GM12891 (cell line): ENCODE measurements at regions not wholly inside any gene's neighbourhood (a gene's known extent, or its start where the extent isn't known, plus 50 kb on each side); places are given as distances from the start of the nearest gene placed in this dataset.

Experiments
- PAX5 ChIP-seq: IDR thresholded peaks from 2 replicates; pipeline ENCODE4 v1.6.1; 2011; ENCODE audit warnings: low read length, moderate library complexity, mild to moderate bottlenecking; ENCODE audit not compliant: insufficient read depth, severe bottlenecking
- POLR2A ChIP-seq: IDR thresholded peaks from 2 replicates; pipeline ENCODE4 v1.6.1; 2011; ENCODE audit warnings: low read depth, low read length, control low read depth
- POLR2AphosphoS5 ChIP-seq: IDR thresholded peaks from 2 replicates; pipeline ENCODE4 v1.6.1; 2011; ENCODE audit warnings: low read depth, low read length, control low read depth
- SPI1 ChIP-seq: IDR thresholded peaks from 2 replicates; pipeline ENCODE4 v1.6.1; 2011; ENCODE audit warnings: low read depth, low read length, control low read depth
- TAF1 ChIP-seq: IDR thresholded peaks from 2 replicates; pipeline ENCODE4 v1.6.1; 2011; ENCODE audit warnings: low read depth, low read length, control low read depth

DNA sequence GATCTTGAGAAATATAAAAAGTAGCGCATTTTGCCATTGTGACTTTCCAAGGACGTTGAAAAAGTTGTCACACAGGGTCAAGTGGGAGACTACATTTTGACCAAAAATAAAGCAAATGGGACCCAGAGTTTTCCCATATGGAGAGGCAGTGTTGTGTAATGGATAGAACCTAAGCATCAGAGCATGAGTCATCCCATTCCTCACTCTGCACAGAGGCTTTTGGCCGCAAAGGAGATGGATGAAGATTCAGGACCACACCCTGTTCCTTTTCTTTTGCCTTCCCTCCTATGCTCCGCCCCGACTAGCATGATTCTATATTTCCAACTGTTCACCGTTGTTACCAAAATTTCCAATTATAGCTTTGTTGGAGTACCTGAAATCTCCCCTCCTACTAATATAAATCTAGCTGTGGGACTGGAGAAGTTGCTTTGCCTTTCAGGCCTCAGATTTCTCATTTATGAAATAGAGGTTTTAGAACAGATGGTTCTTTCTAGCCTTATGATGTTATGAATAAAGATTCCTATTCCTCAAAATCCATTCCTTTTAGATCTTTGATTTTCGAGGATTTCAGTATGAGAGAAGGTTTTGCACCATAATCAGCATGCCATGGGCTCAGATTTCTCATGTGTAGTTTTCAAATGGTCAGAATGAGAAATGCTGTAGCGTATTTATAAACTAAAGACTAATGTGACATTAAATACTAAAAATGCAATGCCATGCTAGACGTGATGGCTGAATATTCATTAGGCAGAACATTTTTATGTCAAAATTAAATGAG lies 921.9 kb upstream of the TENM4 start:
- TF ChIP-seq POLR2A = no peak
- TF ChIP-seq POLR2AphosphoS5 = no peak
- no peak for TF ChIP-seq SPI1
- TF ChIP-seq TAF1 = no peak
- TF ChIP-seq PAX5 = no peak
